ENCODE measurements at regions not wholly inside any gene's neighbourhood (a gene's known extent, or its start where the extent isn't known, plus 50 kb on each side); places are given as distances from the start of the nearest gene placed in this dataset.

GRCh38 chr14:97077253-97077653, 280.1 kb downstream of the VRK1 start:
- H4K5ac ChIP-seq (ENCODE audit: low read depth, low read length) = no peak overlapping the region
- peaks cover 25% of the 10 kb centered on the region for H3K9me3 ChIP-seq (ENCODE audit: control insufficient read depth, insufficient read depth, low read length)
- no peaks in the 10 kb centered on the region for H3K4me1 ChIP-seq (ENCODE audit: control insufficient read depth, insufficient read depth, low read length)
- no peak overlapping the region for H2BK20ac ChIP-seq (ENCODE audit: low read depth, low read length)
- H3K9ac ChIP-seq (ENCODE audit: low read depth, low read length) = no peak overlapping the region
- no peak overlapping the region for H4K91ac ChIP-seq (ENCODE audit: insufficient read depth, low read depth, low read length)
- no peak overlapping the region for H3K18ac ChIP-seq (ENCODE audit: low read depth, low read length)
- no peak overlapping the region for H2BK15ac ChIP-seq (ENCODE audit: low read depth, low read length)
- intact Hi-C loops (cut with micrococcal nuclease) (no loop called here), dilution Hi-C loops (cut with HindIII; ENCODE audit: low sequenced_read_pairs, unreplicated experiment) (no loop called here), in situ Hi-C loops (cut with MboI; ENCODE audit: low sequenced_read_pairs) (no loop called here)
- ChIA-PET POLR2A (ENCODE audit: unreplicated experiment) (no interaction called here), CTCF (no interaction called here)
- H4K20me1 ChIP-seq (ENCODE audit: insufficient read depth, low read length) = no peaks in the 10 kb centered on the region
- H3K4ac ChIP-seq (ENCODE audit: low read depth, low read length) = no peak overlapping the region
- H4K8ac ChIP-seq (ENCODE audit: low read depth in 2 of 2, low read length in 2 of 2) = no peak overlapping the region
- no peaks in the 10 kb centered on the region for H3K79me1 ChIP-seq (ENCODE audit: low read depth in 1 of 2, low read length in 2 of 2)
- no peak for DNase-seq
- H3K56ac ChIP-seq (ENCODE audit: extremely low read depth, insufficient read depth, low read length) = no peak overlapping the region
- TF ChIP-seq, protein P1, sequence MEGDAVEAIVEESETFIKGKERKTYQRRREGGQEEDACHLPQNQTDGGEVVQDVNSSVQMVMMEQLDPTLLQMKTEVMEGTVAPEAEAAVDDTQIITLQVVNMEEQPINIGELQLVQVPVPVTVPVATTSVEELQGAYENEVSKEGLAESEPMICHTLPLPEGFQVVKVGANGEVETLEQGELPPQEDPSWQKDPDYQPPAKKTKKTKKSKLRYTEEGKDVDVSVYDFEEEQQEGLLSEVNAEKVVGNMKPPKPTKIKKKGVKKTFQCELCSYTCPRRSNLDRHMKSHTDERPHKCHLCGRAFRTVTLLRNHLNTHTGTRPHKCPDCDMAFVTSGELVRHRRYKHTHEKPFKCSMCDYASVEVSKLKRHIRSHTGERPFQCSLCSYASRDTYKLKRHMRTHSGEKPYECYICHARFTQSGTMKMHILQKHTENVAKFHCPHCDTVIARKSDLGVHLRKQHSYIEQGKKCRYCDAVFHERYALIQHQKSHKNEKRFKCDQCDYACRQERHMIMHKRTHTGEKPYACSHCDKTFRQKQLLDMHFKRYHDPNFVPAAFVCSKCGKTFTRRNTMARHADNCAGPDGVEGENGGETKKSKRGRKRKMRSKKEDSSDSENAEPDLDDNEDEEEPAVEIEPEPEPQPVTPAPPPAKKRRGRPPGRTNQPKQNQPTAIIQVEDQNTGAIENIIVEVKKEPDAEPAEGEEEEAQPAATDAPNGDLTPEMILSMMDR (conservative IDR thresholded peaks at IDR 0.05; ENCODE audit: low read depth, low read length) = no peak
- TF ChIP-seq RFX5 (IDR thresholded peaks at IDR 0.05; ENCODE audit: low read depth, low read length) (no peak), CEBPB (IDR thresholded peaks at IDR 0.05; ENCODE audit: low read depth, low read length) (no peak), MXI1 (IDR thresholded peaks at IDR 0.05; ENCODE audit: borderline replicate concordance, low read depth, low read length) (no peak), MAZ (IDR thresholded peaks at IDR 0.05; ENCODE audit: borderline replicate concordance, low read depth, low read length) (no peak), MAFK (IDR thresholded peaks at IDR 0.05; ENCODE audit: low read depth, low read length) (no peak), RAD21 (IDR thresholded peaks at IDR 0.05; ENCODE audit: low read length) (no peak), BHLHE40 (IDR thresholded peaks at IDR 0.05; ENCODE audit: low read depth, low read length) (no peak), POLR2A (IDR thresholded peaks at IDR 0.05; ENCODE audit: low read depth, low read length) (no peak), NFE2L2 (IDR thresholded peaks at IDR 0.05; ENCODE audit: low read depth, low read length) (no peak), SMC3 (IDR thresholded peaks at IDR 0.05; ENCODE audit: low read depth, low read length) (no peak), RCOR1 (IDR thresholded peaks at IDR 0.05; ENCODE audit: insufficient replicate concordance, low read length) (no peak)
- TF ChIP-seq, protein P2, sequence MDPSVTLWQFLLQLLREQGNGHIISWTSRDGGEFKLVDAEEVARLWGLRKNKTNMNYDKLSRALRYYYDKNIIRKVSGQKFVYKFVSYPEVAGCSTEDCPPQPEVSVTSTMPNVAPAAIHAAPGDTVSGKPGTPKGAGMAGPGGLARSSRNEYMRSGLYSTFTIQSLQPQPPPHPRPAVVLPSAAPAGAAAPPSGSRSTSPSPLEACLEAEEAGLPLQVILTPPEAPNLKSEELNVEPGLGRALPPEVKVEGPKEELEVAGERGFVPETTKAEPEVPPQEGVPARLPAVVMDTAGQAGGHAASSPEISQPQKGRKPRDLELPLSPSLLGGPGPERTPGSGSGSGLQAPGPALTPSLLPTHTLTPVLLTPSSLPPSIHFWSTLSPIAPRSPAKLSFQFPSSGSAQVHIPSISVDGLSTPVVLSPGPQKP (IDR thresholded peaks at IDR 0.05; ENCODE audit: borderline replicate concordance, low read depth, low read length) = no peak
- no peaks in the 10 kb centered on the region for H3K27me3 ChIP-seq (ENCODE audit: control insufficient read depth, insufficient read depth, low read length)
- H2BK120ac ChIP-seq (ENCODE audit: low read depth, low read length) = no peak overlapping the region
- H3K23ac ChIP-seq (ENCODE audit: low read depth, low read length) = no peak overlapping the region
- BruUV-seq (replicated peaks) = no TSS peak
- H3K4me2 ChIP-seq (ENCODE audit: low read depth, low read length) = no peak overlapping the region
- H3K36me3 ChIP-seq (ENCODE audit: control insufficient read depth, insufficient read depth, low read length) = no peaks in the 10 kb centered on the region
- no peak overlapping the region for H3K14ac ChIP-seq (replicated peaks; ENCODE audit: low read depth, low read length)
- H3K27ac ChIP-seq (ENCODE audit: insufficient read depth, low read length) = no peak overlapping the region
- ATAC-seq (ENCODE audit: low read depth) = no peak
- H2AK9ac ChIP-seq (replicated peaks; ENCODE audit: low read depth, low read length, poor library complexity) = no peak overlapping the region
- H2AFZ ChIP-seq (replicated peaks; ENCODE audit: low read length, poor library complexity) = no peak overlapping the region
- no peaks in the 10 kb centered on the region for H3K9me1 ChIP-seq (ENCODE audit: insufficient read depth, low read length)
- no peak overlapping the region for H3K4me3 ChIP-seq (ENCODE audit: insufficient read depth, low read depth, low read length)
- no CpG with 5 or more reads among the region's 8 CpGs for WGBS, 2 experiments (ENCODE audit: extremely low coverage in 2 of 2, insufficient read length in 1 of 2)
- H2BK5ac ChIP-seq (ENCODE audit: low read depth, low read length, poor library complexity, severe bottlenecking) = no peak overlapping the region
- H2AK5ac ChIP-seq (ENCODE audit: low read depth, low read length) = no peak overlapping the region

All from IMR-90 (cell line).